Neural cell (in vitro differentiated cells): ENCODE measurements at regions not wholly inside any gene's neighbourhood (a gene's known extent, or its start where the extent isn't known, plus 50 kb on each side); places are given as distances from the start of the nearest gene placed in this dataset.

Experiments
- H2AFZ ChIP-seq: fragments of 200-600, 300-800 bp; sonication (generic), shearing (Covaris generic); 2 replicates; pipeline ENCODE4 v1.6.0; 2014; ENCODE audit warnings: low read depth, mild to moderate bottlenecking, antibody characterized with exemption, low read length, moderate library complexity
- H3F3A ChIP-seq: fragments of 200-600 bp; shearing (Covaris generic); 2 replicates; pipeline ENCODE4 v1.6.1; 2016; ENCODE audit warnings: mild to moderate bottlenecking, moderate library complexity, mixed read lengths, antibody characterized with exemption, low read length; ENCODE audit not compliant: insufficient read depth, poor library complexity, severe bottlenecking
- H3K27ac ChIP-seq: fragments of 200-600, 300-800 bp; sonication (generic), shearing (Covaris generic); 2 replicates; pipeline ENCODE4 v1.5.1; 2014; ENCODE audit warnings: mild to moderate bottlenecking, low read length, moderate library complexity
- H3K27me3 ChIP-seq: fragments of 300-800, 200-600 bp; sonication (generic), shearing (Covaris generic); 2 replicates; pipeline ENCODE4 v1.6.0; 2014; ENCODE audit warnings: mild to moderate bottlenecking, low read depth, low read length, moderate library complexity; ENCODE audit not compliant: insufficient read depth
- H3K36me3 ChIP-seq: fragments of 300-800, 200-600 bp; sonication (generic), shearing (Covaris generic); 2 replicates; pipeline ENCODE4 v1.5.1; 2014; ENCODE audit warnings: mild to moderate bottlenecking, antibody characterized with exemption, low read length, moderate library complexity; ENCODE audit not compliant: insufficient read depth
- H3K4me2 ChIP-seq: fragments of 300-800, 200-600 bp; sonication (generic), shearing (Covaris generic); 2 replicates; pipeline ENCODE4 v1.6.0; 2014; ENCODE audit warnings: mild to moderate bottlenecking, low read length
- H3K4me3 ChIP-seq: fragments of 300-800, 200-600 bp; sonication (generic), shearing (Covaris generic); 2 replicates; pipeline ENCODE4 v1.5.1; 2014; ENCODE audit warnings: mild to moderate bottlenecking, low read length, moderate library complexity
- H3K79me2 ChIP-seq: fragments of 200-600 bp; shearing (Covaris generic); replicated peaks from 2 replicates; pipeline ENCODE4 v1.6.0; 2014; ENCODE audit warnings: mild to moderate bottlenecking, low read length, moderate library complexity; ENCODE audit not compliant: insufficient read depth
- H3K9ac ChIP-seq: fragments of 300-800, 200-600 bp; sonication (generic), shearing (Covaris generic); 2 replicates; pipeline ENCODE4 v1.6.1; 2016; ENCODE audit warnings: mild to moderate bottlenecking, low read length, mixed read lengths
- H3K9me2 ChIP-seq: fragments of 200-600 bp; shearing (Covaris generic); 2 replicates; pipeline ENCODE4 v1.6.1; 2016; ENCODE audit warnings: mild to moderate bottlenecking, low read length, mixed read lengths; ENCODE audit not compliant: insufficient read depth
- H3K9me3 ChIP-seq: fragments of 200-600, 300-800 bp; sonication (generic), shearing (Covaris generic); 2 replicates; pipeline ENCODE4 v1.6.1; 2016; ENCODE audit warnings: mild to moderate bottlenecking, mixed run types, low read length, moderate library complexity, mixed read lengths
- H4K20me1 ChIP-seq: fragments of 200-600 bp; shearing (Covaris generic); 2 replicates; pipeline ENCODE4 v1.6.1; 2016; ENCODE audit warnings: mild to moderate bottlenecking, mixed run types; ENCODE audit not compliant: insufficient read depth
- CTCF ChIP-seq: fragments of 450-650 bp; IDR thresholded peaks from 2 replicates; pipeline ENCODE4 v1.5.1; 2014; ENCODE audit warnings: antibody characterized with exemption, mild to moderate bottlenecking, moderate library complexity; ENCODE audit not compliant: poor library complexity, severe bottlenecking
- EP300 ChIP-seq: fragments of 450-650 bp; conservative IDR thresholded peaks from 2 replicates; pipeline ENCODE4 v1.6.1; 2014; ENCODE audit warnings: antibody characterized with exemption, mild to moderate bottlenecking, moderate library complexity; ENCODE audit not compliant: poor library complexity, severe bottlenecking
- EZH2 ChIP-seq: fragments of 200-600, 300-800 bp; shearing (Covaris generic), sonication (generic); IDR thresholded peaks from 2 replicates; pipeline ENCODE4 v1.6.1; 2014; ENCODE audit warnings: antibody characterized with exemption, low read length, borderline replicate concordance, mild to moderate bottlenecking; ENCODE audit not compliant: insufficient read depth, poor library complexity, severe bottlenecking
- MXI1 ChIP-seq: fragments of 450-650 bp; conservative IDR thresholded peaks from 2 replicates; pipeline ENCODE4 v1.6.1; 2014; ENCODE audit warnings: antibody characterized with exemption, mild to moderate bottlenecking; ENCODE audit not compliant: poor library complexity, severe bottlenecking
- POLR2AphosphoS5 ChIP-seq: IDR thresholded peaks from 2 replicates; pipeline ENCODE4 v1.6.1; 2012
- RAD21 ChIP-seq: fragments of 450-650 bp; conservative IDR thresholded peaks from 2 replicates; pipeline ENCODE4 v1.6.1; 2014; ENCODE audit warnings: antibody characterized with exemption, mild to moderate bottlenecking, moderate library complexity
- REST ChIP-seq: IDR thresholded peaks from 2 replicates; pipeline ENCODE4 v1.6.1; 2012; ENCODE audit warnings: borderline replicate concordance
- SMC3 ChIP-seq: fragments of 450-650 bp; conservative IDR thresholded peaks from 2 replicates; pipeline ENCODE4 v1.6.1; 2014; ENCODE audit warnings: antibody characterized with exemption, mild to moderate bottlenecking, moderate library complexity; ENCODE audit not compliant: poor library complexity
- TAF1 ChIP-seq: IDR thresholded peaks from 2 replicates; pipeline ENCODE4 v1.6.1; 2012; ENCODE audit warnings: low read depth

- Histone ChIP-seq H3F3A (no peaks in the 10 kb centered on the region), H3K9me3 (no peaks in the 10 kb centered on the region), H2AFZ (no peak overlapping the region), H3K27ac (peak overlapping the region; percentile 73), H4K20me1 (no peaks in the 10 kb centered on the region), H3K4me2 (peak overlapping the region; percentile 26), H3K36me3 (no peaks in the 10 kb centered on the region), H3K27me3 (no peaks in the 10 kb centered on the region), H3K79me2 (no peaks in the 10 kb centered on the region), H3K4me3 (peak overlapping the region; percentile 34), H3K9ac (no peak overlapping the region), H3K9me2 (no peaks in the 10 kb centered on the region)
- TF ChIP-seq EP300, result peak; percentile 95
- TF ChIP-seq SMC3, result peak; percentile 18
- no peak for TF ChIP-seq TAF1
- no peak for TF ChIP-seq CTCF
- no peak for TF ChIP-seq EZH2
- peak; percentile 65 for TF ChIP-seq POLR2AphosphoS5
- peak; percentile 30 for TF ChIP-seq RAD21
- TF ChIP-seq MXI1, result no peak
- peak; percentile 62 for TF ChIP-seq REST
Measured at GRCh38 chr3:176431038-176431418, 766.3 kb downstream of the TBL1XR1 start.

GRCh38 chr3:176430244-176431037 lies 766.8 kb downstream of the TBL1XR1 start:
- TF ChIP-seq MXI1 (no peak), EP300 (no peak), POLR2AphosphoS5 (no peak), RAD21 (peak; percentile 88), REST (no peak), EZH2 (no peak), TAF1 (no peak), SMC3 (peak; percentile 83), CTCF (peak; percentile 83)

More at GRCh38 chr3:176430244-176431037, 766.8 kb downstream of the TBL1XR1 start:
- no peak overlapping the region for H3K9ac ChIP-seq
- no peaks in the 10 kb centered on the region for H3K36me3 ChIP-seq
- H3K4me2 ChIP-seq, result no peak overlapping the region
- peak overlapping the region; percentile 57 for H3K27ac ChIP-seq
- H3F3A ChIP-seq, result no peaks in the 10 kb centered on the region
- no peaks in the 10 kb centered on the region for H3K9me3 ChIP-seq
- H4K20me1 ChIP-seq, result no peaks in the 10 kb centered on the region
- H2AFZ ChIP-seq, result no peak overlapping the region
- H3K9me2 ChIP-seq, result no peaks in the 10 kb centered on the region
- H3K27me3 ChIP-seq, result no peaks in the 10 kb centered on the region
- H3K79me2 ChIP-seq, result no peaks in the 10 kb centered on the region
- H3K4me3 ChIP-seq, result peak overlapping the region; percentile 34
